ENCODE measurements at regions not wholly inside any gene's neighbourhood (a gene's known extent, or its start where the extent isn't known, plus 50 kb on each side); places are given as distances from the start of the nearest gene placed in this dataset.

- no peak overlapping the region for H3K9ac ChIP-seq (ENCODE audit: extremely low read depth, insufficient read length, low read length)
- H2BK120ac ChIP-seq (ENCODE audit: low read depth, low read length, poor library complexity, severe bottlenecking): no peak overlapping the region
- H3K23ac ChIP-seq (ENCODE audit: insufficient read length, low read depth, low read length): no peak overlapping the region
- H3K9me3 ChIP-seq (ENCODE audit: control insufficient read depth, low read depth, low read length): no peaks in the 10 kb centered on the region
- H3K27me3 ChIP-seq (ENCODE audit: insufficient read depth, low read length): peaks cover 10% of the 10 kb centered on the region; the same call in 1 of the 2 replicates
- H3K23me2 ChIP-seq (ENCODE audit: insufficient read length, low read depth, low read length, poor library complexity, severe bottlenecking): no peaks in the 10 kb centered on the region
- Mint-ChIP-seq H3K27me3 (ENCODE audit: low read depth) (peaks cover 23% of the 10 kb centered on the region), H3K36me3 (ENCODE audit: insufficient read depth in 1 of 3, low read depth in 3 of 3) (peaks cover 0 to 8% (median 4%) of the 10 kb centered on the region in 3 experiments; a peak in 3 of 7 replicates), H3K27ac (no peak overlapping the region), H3K4me1 (peaks cover 52 to 68% of the 10 kb centered on the region in 2 experiments), H3K9me3 (peaks cover 0 to 2% of the 10 kb centered on the region in 2 experiments; a peak in 3 of 5 replicates), H3K4me3 (no peak overlapping the region)
- no peak overlapping the region for H3K56ac ChIP-seq (ENCODE audit: insufficient read length, low read depth, low read length)
- no peak overlapping the region for H2AFZ ChIP-seq (ENCODE audit: low read length)
- H3K14ac ChIP-seq (ENCODE audit: insufficient read depth, low read length): no peak overlapping the region
- H3K79me2 ChIP-seq (ENCODE audit: insufficient read depth, low read length): no peaks in the 10 kb centered on the region
- H3K79me1 ChIP-seq (ENCODE audit: insufficient read depth, low read depth, low read length, poor library complexity, severe bottlenecking): no peaks in the 10 kb centered on the region
- no peaks in the 10 kb centered on the region for H4K20me1 ChIP-seq (ENCODE audit: control insufficient read depth, insufficient read depth, insufficient read length)
- no peak overlapping the region for H4K91ac ChIP-seq (ENCODE audit: insufficient read length, low read depth, low read length)
- no peak overlapping the region for H2AK5ac ChIP-seq (ENCODE audit: insufficient read length, low read length)
- no CpG with 5 or more reads among the region's 3 CpGs for WGBS (ENCODE audit: extremely low coverage, insufficient read length, low lambda C conversion rate)
- no peak overlapping the region for H4K8ac ChIP-seq (replicated peaks; ENCODE audit: insufficient read length, low read depth, low read length)
- no peak overlapping the region for H3K4ac ChIP-seq (ENCODE audit: low read depth, low read length)
- no peak overlapping the region for H3K18ac ChIP-seq (ENCODE audit: insufficient read length, low read depth, low read length)
- TF ChIP-seq, protein P1, sequence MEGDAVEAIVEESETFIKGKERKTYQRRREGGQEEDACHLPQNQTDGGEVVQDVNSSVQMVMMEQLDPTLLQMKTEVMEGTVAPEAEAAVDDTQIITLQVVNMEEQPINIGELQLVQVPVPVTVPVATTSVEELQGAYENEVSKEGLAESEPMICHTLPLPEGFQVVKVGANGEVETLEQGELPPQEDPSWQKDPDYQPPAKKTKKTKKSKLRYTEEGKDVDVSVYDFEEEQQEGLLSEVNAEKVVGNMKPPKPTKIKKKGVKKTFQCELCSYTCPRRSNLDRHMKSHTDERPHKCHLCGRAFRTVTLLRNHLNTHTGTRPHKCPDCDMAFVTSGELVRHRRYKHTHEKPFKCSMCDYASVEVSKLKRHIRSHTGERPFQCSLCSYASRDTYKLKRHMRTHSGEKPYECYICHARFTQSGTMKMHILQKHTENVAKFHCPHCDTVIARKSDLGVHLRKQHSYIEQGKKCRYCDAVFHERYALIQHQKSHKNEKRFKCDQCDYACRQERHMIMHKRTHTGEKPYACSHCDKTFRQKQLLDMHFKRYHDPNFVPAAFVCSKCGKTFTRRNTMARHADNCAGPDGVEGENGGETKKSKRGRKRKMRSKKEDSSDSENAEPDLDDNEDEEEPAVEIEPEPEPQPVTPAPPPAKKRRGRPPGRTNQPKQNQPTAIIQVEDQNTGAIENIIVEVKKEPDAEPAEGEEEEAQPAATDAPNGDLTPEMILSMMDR (conservative IDR thresholded peaks at IDR 0.05): no peak
- H2BK5ac ChIP-seq (ENCODE audit: insufficient read length, low read length): no peak overlapping the region
- H3K27ac ChIP-seq (ENCODE audit: insufficient read length, low read depth, low read length): no peak overlapping the region
- H2BK20ac ChIP-seq (ENCODE audit: low read depth, low read length, poor library complexity, severe bottlenecking): no peak overlapping the region
- H2BK12ac ChIP-seq (ENCODE audit: insufficient read length, low read depth, low read length): no peak overlapping the region
- H3K4me2 ChIP-seq (ENCODE audit: insufficient read depth, insufficient read length, low read length): no peak overlapping the region
- H3K4me1 ChIP-seq (ENCODE audit: insufficient read depth, low read length): peaks cover 2% of the 10 kb centered on the region; the same call in 1 of the 2 replicates
- no peak overlapping the region for H4K5ac ChIP-seq (ENCODE audit: insufficient read length, low read depth, low read length)
- H2BK15ac ChIP-seq (ENCODE audit: low read depth, low read length): no peak overlapping the region
- DNase-seq: no peak
- H3T11ph ChIP-seq (ENCODE audit: low read length): no peak overlapping the region
Observed at GRCh38 chr3:104546301-104546700, 820.4 kb upstream of the ALCAM start.
